PC-9 (cell line): ENCODE measurements at regions not wholly inside any gene's neighbourhood (a gene's known extent, or its start where the extent isn't known, plus 50 kb on each side); places are given as distances from the start of the nearest gene placed in this dataset.

Source experiments
- CTCF ChIP-seq: fragments of 200-600 bp; sonication (generic); conservative IDR thresholded peaks from 2 replicates; pipeline ENCODE4 v1.6.1; 2017; ENCODE audit warnings: mixed run types, antibody characterized with exemption, mild to moderate bottlenecking, moderate library complexity
- EZH2 ChIP-seq: fragments of 200-600 bp; sonication (generic); IDR thresholded peaks from 2 replicates; pipeline ENCODE4 v1.8.0; 2017; ENCODE audit warnings: antibody characterized with exemption, low read depth

GRCh38 chr11:25377466-25377865 is 880.6 kb downstream of the LUZP2 start:
- TF ChIP-seq CTCF = no peak
- no peak for TF ChIP-seq EZH2
